Immature natural killer cell (primary cell): ENCODE measurements at regions not wholly inside any gene's neighbourhood (a gene's known extent, or its start where the extent isn't known, plus 50 kb on each side); places are given as distances from the start of the nearest gene placed in this dataset.
"Not testable (repeated sequence)": the region's sequence is repeated elsewhere in the genome, so short reads cannot be mapped to it uniquely, and the experiment has no call there.

ENCODE experiments used
- DNase-seq, 3 donors: peaks; one replicate each; pipeline ENCODE4 v3.0.0; 2022; ENCODE audit warnings: mixed read lengths in 1 of 3
- H3K27ac Mint-ChIP-seq, 6 donors: one replicate each; pipeline ENCODE4 v1.8.0; 2020; ENCODE audit warnings: mixed read lengths in 6 of 6, mild to moderate bottlenecking in 5 of 6, inconsistent platforms in 4 of 6, moderate library complexity in 3 of 6
- H3K27me3 Mint-ChIP-seq, 3 donors: one replicate each; pipeline ENCODE4 v1.8.0; 2020 to 2021; ENCODE audit warnings: low read depth in 3 of 3, mild to moderate bottlenecking in 3 of 3, mixed read lengths in 3 of 3, moderate library complexity in 3 of 3, inconsistent platforms in 1 of 3
- H3K36me3 Mint-ChIP-seq, 3 donors: one replicate each; pipeline ENCODE4 v1.8.0; 2020; ENCODE audit warnings: mixed read lengths in 3 of 3, inconsistent platforms in 2 of 3, mild to moderate bottlenecking in 2 of 3
- H3K4me1 Mint-ChIP-seq, 2 donors: one replicate each; pipeline ENCODE4 v1.8.0; 2020; ENCODE audit warnings: inconsistent platforms in 2 of 2, mild to moderate bottlenecking in 2 of 2, mixed read lengths in 2 of 2, moderate library complexity in 1 of 2
- H3K4me3 Mint-ChIP-seq, 5 donors: one replicate each; pipeline ENCODE4 v1.8.0; 2020; ENCODE audit warnings: mild to moderate bottlenecking in 5 of 5, mixed read lengths in 5 of 5, inconsistent platforms in 3 of 5, moderate library complexity in 3 of 5
- H3K9me3 Mint-ChIP-seq, 6 donors: one replicate each; pipeline ENCODE4 v1.8.0; 2020; ENCODE audit warnings: mild to moderate bottlenecking in 6 of 6, mixed read lengths in 6 of 6, inconsistent platforms in 4 of 6, moderate library complexity in 3 of 6

- Mint-ChIP-seq H3K36me3 (no peaks in the 10 kb centered on the region), H3K27ac (no peak overlapping the region), H3K4me3 (no peak overlapping the region), H3K4me1 (no peaks in the 10 kb centered on the region), H3K27me3 (peaks cover 0 to 2% (median 0%) of the 10 kb centered on the region in 3 donors), H3K9me3 (peaks cover 4 to 48% (median 22%) of the 10 kb centered on the region in 6 donors)
- DNase-seq: no peak
Observed at GRCh38 chr7:9127901-9128300, 694.5 kb downstream of the NXPH1 start.

GRCh38 chr7:9148687-9149086 is 715.3 kb downstream of the NXPH1 start:
- Mint-ChIP-seq H3K36me3 (peaks cover 0 to 4% (median 0%) of the 10 kb centered on the region in 3 donors), H3K4me3 (no peak overlapping the region), H3K9me3 (peaks cover 3 to 43% (median 16%) of the 10 kb centered on the region in 6 donors), H3K4me1 (no peaks in the 10 kb centered on the region), H3K27ac (no peak overlapping the region), H3K27me3 (peaks cover 0 to under 1% (median under 1%) of the 10 kb centered on the region in 3 donors)
- DNase-seq: no peak

- DNase-seq: no peak
- H3K27ac Mint-ChIP-seq: no peak overlapping the region
- peaks cover 0 to 4% (median 0%) of the 10 kb centered on the region in 3 donors for H3K36me3 Mint-ChIP-seq
- no peak overlapping the region for H3K4me3 Mint-ChIP-seq
- H3K9me3 Mint-ChIP-seq: peaks cover 3 to 46% (median 14%) of the 10 kb centered on the region in 6 donors
- peaks cover 0 to 2% (median 0%) of the 10 kb centered on the region in 3 donors for H3K27me3 Mint-ChIP-seq
- no peaks in the 10 kb centered on the region for H3K4me1 Mint-ChIP-seq
Observed at GRCh38 chr7:9149499-9150082, 716.2 kb downstream of the NXPH1 start.

- H3K4me1 Mint-ChIP-seq, H3K36me3 Mint-ChIP-seq, H3K27me3 Mint-ChIP-seq, DNase-seq, H3K4me3 Mint-ChIP-seq, H3K27ac Mint-ChIP-seq: not testable (repeated sequence)
- H3K9me3 Mint-ChIP-seq: peaks cover 4 to 22% (median 13%) of the 10 kb centered on the region in 6 donors
Observed at GRCh38 chr7:9163691-9164090, 730.3 kb downstream of the NXPH1 start.

- Mint-ChIP-seq H3K4me1 (no peaks in the 10 kb centered on the region), H3K36me3 (peaks cover 0 to 2% (median 0%) of the 10 kb centered on the region in 3 donors), H3K27ac (no peak overlapping the region), H3K27me3 (no peaks in the 10 kb centered on the region), H3K9me3 (peaks cover 5 to 46% (median 24%) of the 10 kb centered on the region in 6 donors), H3K4me3 (no peak overlapping the region)
- no peak for DNase-seq
Observed at GRCh38 chr7:9175871-9176270, 742.5 kb downstream of the NXPH1 start.

GRCh38 chr7:9181356-9181755 is 747.9 kb downstream of the NXPH1 start:
- Mint-ChIP-seq H3K27ac (no peak overlapping the region), H3K27me3 (no peaks in the 10 kb centered on the region), H3K4me3 (no peak overlapping the region), H3K4me1 (no peaks in the 10 kb centered on the region), H3K36me3 (peaks cover 0 to 5% (median 0%) of the 10 kb centered on the region in 3 donors), H3K9me3 (peaks cover 0 to 32% (median 15%) of the 10 kb centered on the region in 6 donors)
- DNase-seq: no peak

GRCh38 chr7:9186730-9187129 is 753.3 kb downstream of the NXPH1 start:
- DNase-seq: no peak
- H3K4me3 Mint-ChIP-seq: no peak overlapping the region
- H3K36me3 Mint-ChIP-seq: no peaks in the 10 kb centered on the region
- H3K9me3 Mint-ChIP-seq: peaks cover 0 to 41% (median 23%) of the 10 kb centered on the region in 6 donors
- H3K4me1 Mint-ChIP-seq: no peaks in the 10 kb centered on the region
- H3K27me3 Mint-ChIP-seq: no peaks in the 10 kb centered on the region
- no peak overlapping the region for H3K27ac Mint-ChIP-seq

GRCh38 chr7:9189703-9190102 is 756.3 kb downstream of the NXPH1 start:
- H3K4me3 Mint-ChIP-seq: no peak overlapping the region
- H3K4me1 Mint-ChIP-seq: no peaks in the 10 kb centered on the region
- no peak overlapping the region for H3K27ac Mint-ChIP-seq
- H3K9me3 Mint-ChIP-seq: peaks cover 0 to 44% (median 26%) of the 10 kb centered on the region in 6 donors
- no peaks in the 10 kb centered on the region for H3K36me3 Mint-ChIP-seq
- peaks cover 0 to 2% (median 0%) of the 10 kb centered on the region in 3 donors for H3K27me3 Mint-ChIP-seq
- no peak for DNase-seq

- Mint-ChIP-seq H3K4me1 (no peaks in the 10 kb centered on the region), H3K27me3 (peaks cover 0 to 4% (median 0%) of the 10 kb centered on the region in 3 donors), H3K27ac (no peak overlapping the region), H3K4me3 (no peak overlapping the region), H3K9me3 (peaks cover 5 to 44% (median 29%) of the 10 kb centered on the region in 6 donors), H3K36me3 (no peaks in the 10 kb centered on the region)
- DNase-seq: no peak
Observed at GRCh38 chr7:9192969-9193368, 759.6 kb downstream of the NXPH1 start.

- Mint-ChIP-seq H3K36me3 (no peaks in the 10 kb centered on the region), H3K27ac (no peak overlapping the region), H3K27me3 (peaks cover 0 to 6% (median 0%) of the 10 kb centered on the region in 3 donors), H3K4me3 (no peak overlapping the region), H3K4me1 (no peaks in the 10 kb centered on the region), H3K9me3 (peaks cover 8 to 58% (median 22%) of the 10 kb centered on the region in 6 donors)
- DNase-seq: no peak
Observed at GRCh38 chr7:9200626-9201025, 767.2 kb downstream of the NXPH1 start.

- DNase-seq: no peak
- Mint-ChIP-seq H3K4me3 (no peak overlapping the region), H3K27me3 (peaks cover 0 to 6% (median 2%) of the 10 kb centered on the region in 3 donors), H3K36me3 (no peaks in the 10 kb centered on the region), H3K9me3 (peaks cover 9 to 57% (median 21%) of the 10 kb centered on the region in 6 donors), H3K27ac (no peak overlapping the region), H3K4me1 (no peaks in the 10 kb centered on the region)
Observed at GRCh38 chr7:9201928-9202327, 768.5 kb downstream of the NXPH1 start.

- Mint-ChIP-seq H3K27me3 (peaks cover 0 to 4% (median 2%) of the 10 kb centered on the region in 3 donors), H3K4me1 (no peaks in the 10 kb centered on the region), H3K36me3 (no peaks in the 10 kb centered on the region), H3K4me3 (no peak overlapping the region), H3K27ac (no peak overlapping the region), H3K9me3 (peaks cover 8 to 42% (median 13%) of the 10 kb centered on the region in 6 donors)
- DNase-seq: no peak
Observed at GRCh38 chr7:9204571-9204970, 771.2 kb downstream of the NXPH1 start.

GRCh38 chr7:9210114-9210513 is 776.7 kb downstream of the NXPH1 start:
- no peak for DNase-seq
- peaks cover 10 to 31% (median 14%) of the 10 kb centered on the region in 6 donors for H3K9me3 Mint-ChIP-seq

GRCh38 chr7:9217204-9217603 is 783.8 kb downstream of the NXPH1 start:
- Mint-ChIP-seq H3K27ac (no peak overlapping the region), H3K36me3 (no peaks in the 10 kb centered on the region), H3K9me3 (peaks cover 9 to 35% (median 17%) of the 10 kb centered on the region in 6 donors), H3K4me1 (no peaks in the 10 kb centered on the region), H3K4me3 (no peak overlapping the region), H3K27me3 (no peaks in the 10 kb centered on the region)
- no peak for DNase-seq

More at GRCh38 chr7:9210114-9210513, 776.7 kb downstream of the NXPH1 start:
- peaks cover 0 to 2% (median 2%) of the 10 kb centered on the region in 3 donors for H3K27me3 Mint-ChIP-seq
- no peaks in the 10 kb centered on the region for H3K4me1 Mint-ChIP-seq
- no peaks in the 10 kb centered on the region for H3K36me3 Mint-ChIP-seq
- H3K27ac Mint-ChIP-seq: no peak overlapping the region
- no peak overlapping the region for H3K4me3 Mint-ChIP-seq

- Mint-ChIP-seq H3K27me3 (peaks cover 0 to 2% (median 0%) of the 10 kb centered on the region in 3 donors), H3K4me1 (no peaks in the 10 kb centered on the region), H3K36me3 (no peaks in the 10 kb centered on the region), H3K9me3 (peaks cover 4 to 20% (median 14%) of the 10 kb centered on the region in 6 donors), H3K27ac (no peak overlapping the region), H3K4me3 (no peak overlapping the region)
- DNase-seq: no peak
Observed at GRCh38 chr7:9226500-9226899, 793.1 kb downstream of the NXPH1 start.
